COLO829 (cell line): ENCODE measurements at regions not wholly inside any gene's neighbourhood (a gene's known extent, or its start where the extent isn't known, plus 50 kb on each side); places are given as distances from the start of the nearest gene placed in this dataset.
A peak's percentile ranks its signal among the peaks of the same experiment; 100 is the strongest.
"Not testable (repeated sequence)": the region's sequence is repeated elsewhere in the genome, so short reads cannot be mapped to it uniquely, and the experiment has no call there.

Experiments used
- DNase-seq: peaks from one replicate; pipeline ENCODE4 v3.0.0; 2012; ENCODE audit warnings: low spot score

GRCh38 chr9:115668521-115668920 lies 485.1 kb upstream of the PAPPA start:
- DNase-seq = no peak

- no peak for DNase-seq
Measured at GRCh38 chr9:115671236-115671962, 482.2 kb upstream of the PAPPA start.

GRCh38 chr9:115671963-115672305 lies 481.7 kb upstream of the PAPPA start:
- DNase-seq = no peak

- DNase-seq = peak; percentile 85
Measured at GRCh38 chr9:115672477-115673316, 480.9 kb upstream of the PAPPA start.

- DNase-seq = no peak
Measured at GRCh38 chr9:115673599-115673998, 480.0 kb upstream of the PAPPA start.

- no peak for DNase-seq
Measured at GRCh38 chr9:115674091-115674490, 479.5 kb upstream of the PAPPA start.

GRCh38 chr9:115675834-115676233 lies 477.8 kb upstream of the PAPPA start:
- no peak for DNase-seq

- DNase-seq = no peak
Measured at GRCh38 chr9:115680231-115680630, 473.4 kb upstream of the PAPPA start.

GRCh38 chr9:115681585-115681984 lies 472.0 kb upstream of the PAPPA start:
- no peak for DNase-seq

GRCh38 chr9:115686069-115686468 lies 467.5 kb upstream of the PAPPA start:
- no peak for DNase-seq

- no peak for DNase-seq
Measured at GRCh38 chr9:115687356-115687755, 466.2 kb upstream of the PAPPA start.

- no peak for DNase-seq
Measured at GRCh38 chr9:115689331-115689730, 464.3 kb upstream of the PAPPA start.

GRCh38 chr9:115690786-115691496 lies 462.6 kb upstream of the PAPPA start:
- DNase-seq = peak; percentile 50

GRCh38 chr9:115691693-115692092 lies 461.9 kb upstream of the PAPPA start:
- DNase-seq = no peak

GRCh38 chr9:115692868-115693267 lies 460.7 kb upstream of the PAPPA start:
- not testable (repeated sequence) for DNase-seq

- no peak for DNase-seq
Measured at GRCh38 chr9:115694014-115694413, 459.6 kb upstream of the PAPPA start.

- DNase-seq = no peak
Measured at GRCh38 chr9:115694991-115695390, 458.6 kb upstream of the PAPPA start.

- no peak for DNase-seq
Measured at GRCh38 chr9:115712981-115713380, 440.6 kb upstream of the PAPPA start.

GRCh38 chr9:115715666-115716065 lies 437.9 kb upstream of the PAPPA start:
- DNase-seq = no peak

GRCh38 chr9:115717298-115717697 lies 436.3 kb upstream of the PAPPA start:
- no peak for DNase-seq

GRCh38 chr9:115717711-115718173 lies 435.8 kb upstream of the PAPPA start:
- no peak for DNase-seq

GRCh38 chr9:115730396-115730795 lies 423.2 kb upstream of the PAPPA start:
- no peak for DNase-seq

- no peak for DNase-seq
Measured at GRCh38 chr9:115730845-115731244, 422.7 kb upstream of the PAPPA start.
